GM12875 (cell line): ENCODE measurements at regions not wholly inside any gene's neighbourhood (a gene's known extent, or its start where the extent isn't known, plus 50 kb on each side); places are given as distances from the start of the nearest gene placed in this dataset.

Experiments
- H3K4me3 ChIP-seq: one replicate; pipeline ENCODE4 v1.5.1; 2011; ENCODE audit warnings: low read depth, low read length, control low read depth
- TF ChIP-seq, protein P1 (sequence below): IDR thresholded peaks from 2 replicates; pipeline ENCODE4 v1.5.1; 2011; ENCODE audit warnings: low read depth, mild to moderate bottlenecking, control low read depth, inconsistent platforms, low read length, moderate library complexity, borderline replicate concordance; ENCODE audit not compliant: insufficient read depth

- TF ChIP-seq, protein P1, sequence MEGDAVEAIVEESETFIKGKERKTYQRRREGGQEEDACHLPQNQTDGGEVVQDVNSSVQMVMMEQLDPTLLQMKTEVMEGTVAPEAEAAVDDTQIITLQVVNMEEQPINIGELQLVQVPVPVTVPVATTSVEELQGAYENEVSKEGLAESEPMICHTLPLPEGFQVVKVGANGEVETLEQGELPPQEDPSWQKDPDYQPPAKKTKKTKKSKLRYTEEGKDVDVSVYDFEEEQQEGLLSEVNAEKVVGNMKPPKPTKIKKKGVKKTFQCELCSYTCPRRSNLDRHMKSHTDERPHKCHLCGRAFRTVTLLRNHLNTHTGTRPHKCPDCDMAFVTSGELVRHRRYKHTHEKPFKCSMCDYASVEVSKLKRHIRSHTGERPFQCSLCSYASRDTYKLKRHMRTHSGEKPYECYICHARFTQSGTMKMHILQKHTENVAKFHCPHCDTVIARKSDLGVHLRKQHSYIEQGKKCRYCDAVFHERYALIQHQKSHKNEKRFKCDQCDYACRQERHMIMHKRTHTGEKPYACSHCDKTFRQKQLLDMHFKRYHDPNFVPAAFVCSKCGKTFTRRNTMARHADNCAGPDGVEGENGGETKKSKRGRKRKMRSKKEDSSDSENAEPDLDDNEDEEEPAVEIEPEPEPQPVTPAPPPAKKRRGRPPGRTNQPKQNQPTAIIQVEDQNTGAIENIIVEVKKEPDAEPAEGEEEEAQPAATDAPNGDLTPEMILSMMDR: no peak
Measured at GRCh38 chr3:154708554-154708953, 278.6 kb upstream of the GPR149 start.

DNA sequence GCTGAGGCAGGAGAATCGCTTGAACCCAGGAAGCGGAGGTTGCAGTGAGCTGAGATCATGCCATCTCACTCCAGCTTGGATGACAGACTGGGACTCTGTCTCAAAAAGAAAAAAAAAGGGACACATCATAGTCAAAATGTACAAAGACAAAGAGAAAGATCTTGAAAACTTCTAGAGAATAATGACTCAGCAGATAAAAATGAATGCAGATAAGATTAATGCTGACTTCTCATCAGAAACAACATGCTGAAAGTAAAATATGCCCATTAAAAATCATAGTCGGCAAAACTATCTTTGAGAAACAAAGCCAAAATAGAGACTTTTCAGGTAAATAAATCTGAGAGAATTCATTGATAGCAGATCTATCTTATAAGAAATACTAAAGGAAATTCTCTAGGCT, 271.1 kb upstream of the GPR149 start:
- H3K4me3 ChIP-seq: no peak overlapping the region
- TF ChIP-seq, protein P1: no peak

More at GRCh38 chr3:154708554-154708953, 278.6 kb upstream of the GPR149 start:
- H3K4me3 ChIP-seq: no peak overlapping the region

DNA sequence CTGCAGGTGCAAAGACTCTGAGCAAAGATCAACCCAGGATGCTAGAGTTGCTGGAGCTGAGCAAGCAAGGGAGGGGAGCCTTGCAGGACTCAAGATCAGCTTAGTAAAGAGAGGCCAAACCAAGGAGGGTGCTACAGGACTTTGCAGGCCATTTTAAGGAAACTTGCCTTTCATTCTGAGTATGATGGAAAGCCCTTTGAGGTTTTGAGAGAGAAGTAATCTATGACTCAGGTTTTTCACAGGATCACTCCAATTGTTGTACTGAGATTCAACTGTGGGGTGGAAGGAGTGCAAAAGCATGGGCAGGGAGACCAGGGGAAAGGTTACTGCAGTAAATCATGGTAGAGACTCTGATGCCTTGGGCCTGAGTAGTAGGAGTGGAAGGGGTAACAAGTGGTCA, 260.4 kb upstream of the GPR149 start:
- TF ChIP-seq, protein P1: no peak
- no peak overlapping the region for H3K4me3 ChIP-seq

DNA sequence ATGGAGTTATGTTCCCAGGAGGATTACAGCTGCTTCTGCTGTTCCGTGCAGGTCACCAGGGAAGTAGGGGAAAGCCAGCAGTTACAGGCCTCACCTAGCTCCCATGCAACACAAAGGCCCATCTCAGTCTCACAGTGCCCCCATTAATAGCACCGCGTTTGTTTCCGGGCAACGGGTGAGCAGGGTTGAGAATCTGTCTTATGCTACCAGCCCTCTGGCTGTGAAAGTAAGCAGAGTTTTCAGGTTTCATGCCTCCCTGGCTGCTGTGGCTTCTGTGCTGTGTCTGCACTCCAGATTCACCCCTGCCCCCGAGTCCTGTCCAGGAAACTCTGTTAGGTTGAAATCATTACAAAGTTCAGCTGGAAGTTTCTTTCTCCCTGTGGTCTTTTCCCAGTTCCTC, 254.4 kb upstream of the GPR149 start:
- H3K4me3 ChIP-seq: no peak overlapping the region

DNA sequence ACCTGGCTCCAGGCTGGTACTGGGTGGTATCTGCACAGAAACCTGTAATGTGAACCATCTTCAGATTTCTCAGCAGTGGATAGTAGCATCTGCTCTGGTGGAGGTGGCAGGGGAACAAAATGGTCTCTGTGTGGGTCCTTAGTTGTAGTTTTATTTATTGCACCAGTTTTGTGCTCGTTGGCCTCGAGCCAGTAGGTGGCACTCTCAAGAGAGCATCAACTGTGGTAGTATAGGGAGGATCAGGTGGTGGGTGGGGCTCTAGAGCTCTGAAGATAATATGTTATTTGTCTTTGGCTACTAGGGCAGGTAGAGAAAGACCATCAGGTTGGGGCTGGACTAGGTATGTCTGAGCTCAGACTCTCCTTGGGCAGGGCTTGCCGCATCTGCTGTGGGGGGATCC, 254.0 kb upstream of the GPR149 start:
- H3K4me3 ChIP-seq: no peak overlapping the region
- TF ChIP-seq, protein P1: no peak

More for the DNA sequence above, 254.4 kb upstream of the GPR149 start:
- TF ChIP-seq, protein P1: no peak

DNA sequence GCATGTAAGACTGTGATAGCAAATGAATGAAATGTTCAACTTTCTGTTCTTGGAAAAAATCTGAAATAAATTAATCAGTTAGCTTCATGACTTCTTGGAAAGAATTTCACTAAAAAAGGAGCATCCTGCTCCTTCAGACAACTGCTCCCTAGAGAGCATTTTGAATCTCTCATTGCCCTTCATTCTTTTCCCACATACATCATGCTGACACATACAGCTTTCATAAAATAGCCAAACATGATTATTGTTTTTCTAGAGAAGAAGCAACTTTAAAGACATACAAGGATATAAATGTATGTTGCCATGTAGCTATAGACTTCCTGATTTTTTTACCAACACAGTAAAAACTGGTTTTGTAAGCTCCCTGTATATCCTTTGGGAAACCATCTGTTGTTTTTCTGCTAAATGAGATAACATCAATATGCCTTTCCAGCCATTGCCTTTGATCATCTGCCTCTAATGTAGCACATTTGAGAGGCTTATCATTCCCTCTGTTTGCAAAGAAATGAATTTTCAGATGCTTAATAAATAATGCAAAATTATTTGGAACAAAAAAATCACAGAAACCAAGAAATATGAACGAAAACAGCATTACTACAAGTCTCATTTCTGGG, 248.2 kb upstream of the GPR149 start:
- no peak overlapping the region for H3K4me3 ChIP-seq
- TF ChIP-seq, protein P1: no peak

DNA sequence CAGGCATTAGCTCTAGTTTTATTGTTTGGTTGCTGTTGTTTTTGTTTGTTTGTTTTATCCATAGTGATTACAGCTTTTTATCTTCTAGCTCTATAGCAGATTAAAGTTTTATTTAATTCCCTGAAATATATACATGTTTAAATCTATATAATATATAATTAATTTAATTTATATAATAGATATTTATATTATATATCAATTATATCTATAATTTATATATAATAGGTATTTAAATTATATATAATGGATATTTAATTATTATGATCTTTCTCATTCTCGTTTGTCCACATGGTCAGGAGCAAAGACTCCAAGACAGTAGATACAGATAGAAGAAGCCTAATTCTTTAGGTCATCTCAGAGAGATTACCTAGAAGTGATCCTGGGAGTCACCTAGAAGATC, 238.8 kb upstream of the GPR149 start:
- TF ChIP-seq, protein P1: no peak
- H3K4me3 ChIP-seq: no peak overlapping the region
